NB4 (cell line): ENCODE measurements at regions not wholly inside any gene's neighbourhood (a gene's known extent, or its start where the extent isn't known, plus 50 kb on each side); places are given as distances from the start of the nearest gene placed in this dataset.

ENCODE experiments used
- MAX ChIP-seq: IDR thresholded peaks from 2 replicates; pipeline ENCODE4 v1.6.1; 2011; ENCODE audit warnings: low read depth, low read length
- MYC ChIP-seq: IDR thresholded peaks from 2 replicates; pipeline ENCODE4 v1.6.1; 2011; ENCODE audit warnings: low read depth, low read length
- POLR2A ChIP-seq: IDR thresholded peaks from 2 replicates; pipeline ENCODE4 v1.6.1; 2011; ENCODE audit warnings: mild to moderate bottlenecking; ENCODE audit not compliant: insufficient read length; ENCODE audit errors: extremely low read depth
- TF ChIP-seq, protein P1 (sequence below): IDR thresholded peaks from one replicate; pipeline ENCODE4 v1.5.1; 2012; ENCODE audit warnings: low read depth, low read length

DNA sequence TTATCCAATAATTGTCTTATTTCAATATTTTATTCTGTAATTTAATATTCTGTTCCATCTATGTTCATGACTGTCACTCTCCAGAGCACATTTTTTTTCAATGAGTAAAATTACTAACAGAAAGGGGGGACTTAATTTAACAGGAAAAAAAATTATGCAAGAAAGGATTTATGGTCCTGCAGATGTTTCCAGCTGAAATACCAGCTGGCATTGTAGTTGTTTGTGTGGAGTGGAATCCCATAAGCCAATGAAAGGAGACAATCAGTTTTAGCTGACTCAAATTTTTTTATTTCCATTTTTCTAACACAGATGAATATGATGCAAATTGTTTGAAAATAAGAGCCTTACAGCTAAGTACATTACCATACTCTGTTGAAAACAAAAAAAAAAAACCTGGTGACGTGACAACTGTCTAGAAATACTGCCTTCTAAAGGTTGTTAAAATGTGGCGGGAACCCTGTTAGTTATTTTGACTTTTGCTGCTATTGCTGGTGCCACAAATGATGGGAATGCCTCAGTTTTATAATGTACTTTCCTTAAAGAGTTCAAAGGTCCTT lies 389.1 kb downstream of the ETS1 start:
- TF ChIP-seq, protein P1, sequence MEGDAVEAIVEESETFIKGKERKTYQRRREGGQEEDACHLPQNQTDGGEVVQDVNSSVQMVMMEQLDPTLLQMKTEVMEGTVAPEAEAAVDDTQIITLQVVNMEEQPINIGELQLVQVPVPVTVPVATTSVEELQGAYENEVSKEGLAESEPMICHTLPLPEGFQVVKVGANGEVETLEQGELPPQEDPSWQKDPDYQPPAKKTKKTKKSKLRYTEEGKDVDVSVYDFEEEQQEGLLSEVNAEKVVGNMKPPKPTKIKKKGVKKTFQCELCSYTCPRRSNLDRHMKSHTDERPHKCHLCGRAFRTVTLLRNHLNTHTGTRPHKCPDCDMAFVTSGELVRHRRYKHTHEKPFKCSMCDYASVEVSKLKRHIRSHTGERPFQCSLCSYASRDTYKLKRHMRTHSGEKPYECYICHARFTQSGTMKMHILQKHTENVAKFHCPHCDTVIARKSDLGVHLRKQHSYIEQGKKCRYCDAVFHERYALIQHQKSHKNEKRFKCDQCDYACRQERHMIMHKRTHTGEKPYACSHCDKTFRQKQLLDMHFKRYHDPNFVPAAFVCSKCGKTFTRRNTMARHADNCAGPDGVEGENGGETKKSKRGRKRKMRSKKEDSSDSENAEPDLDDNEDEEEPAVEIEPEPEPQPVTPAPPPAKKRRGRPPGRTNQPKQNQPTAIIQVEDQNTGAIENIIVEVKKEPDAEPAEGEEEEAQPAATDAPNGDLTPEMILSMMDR, result no peak
- TF ChIP-seq POLR2A (no peak), MYC (no peak), MAX (no peak)
